HG03378 (cell line): ENCODE measurements at regions not wholly inside any gene's neighbourhood (a gene's known extent, or its start where the extent isn't known, plus 50 kb on each side); places are given as distances from the start of the nearest gene placed in this dataset.

Experiments used
- ATAC-seq: cut with Tn5 transposase; IDR thresholded peaks from one replicate; pipeline ENCODE4 v1.9.1; 2021; ENCODE audit warnings: mild to moderate bottlenecking, moderate library complexity; ENCODE audit not compliant: unreplicated experiment

DNA sequence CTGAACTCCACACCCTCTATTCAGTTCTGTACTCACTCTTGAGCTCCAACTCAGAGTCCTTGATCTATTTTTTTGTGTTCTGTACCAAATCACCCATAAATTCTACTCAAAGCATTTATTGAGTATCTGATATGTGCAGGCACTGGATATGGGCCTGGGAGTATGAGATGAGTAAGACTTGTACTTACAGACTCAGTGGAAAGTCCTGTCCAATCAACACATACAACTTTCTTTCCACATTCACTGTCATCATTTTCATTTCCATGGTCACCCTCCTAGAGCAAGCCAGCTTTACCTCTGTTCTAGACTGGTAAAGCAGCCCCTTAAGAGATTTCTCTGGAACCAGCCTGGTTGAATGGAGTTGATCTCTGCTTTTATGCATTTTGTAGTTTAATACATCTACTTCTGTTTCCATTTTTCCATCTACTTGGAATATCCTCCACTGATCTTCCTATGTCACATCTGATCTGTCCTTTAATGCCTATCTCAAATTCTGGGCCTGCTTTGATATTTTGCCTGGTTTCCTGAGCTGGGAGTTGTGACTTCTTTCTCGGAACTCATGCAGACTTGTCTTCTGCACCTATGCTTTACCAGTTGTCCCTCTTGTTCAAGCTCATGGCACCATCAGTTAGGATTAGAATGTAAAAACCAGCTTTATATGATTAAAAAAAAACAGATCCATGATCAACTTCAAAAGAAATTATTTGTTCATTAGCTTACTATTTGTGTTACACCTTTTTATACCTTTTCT lies 96.9 kb upstream of the GLS start:
- no peak for ATAC-seq

GRCh38 chr2:190785334-190785733 lies 95.3 kb upstream of the GLS start:
- no peak for ATAC-seq

DNA sequence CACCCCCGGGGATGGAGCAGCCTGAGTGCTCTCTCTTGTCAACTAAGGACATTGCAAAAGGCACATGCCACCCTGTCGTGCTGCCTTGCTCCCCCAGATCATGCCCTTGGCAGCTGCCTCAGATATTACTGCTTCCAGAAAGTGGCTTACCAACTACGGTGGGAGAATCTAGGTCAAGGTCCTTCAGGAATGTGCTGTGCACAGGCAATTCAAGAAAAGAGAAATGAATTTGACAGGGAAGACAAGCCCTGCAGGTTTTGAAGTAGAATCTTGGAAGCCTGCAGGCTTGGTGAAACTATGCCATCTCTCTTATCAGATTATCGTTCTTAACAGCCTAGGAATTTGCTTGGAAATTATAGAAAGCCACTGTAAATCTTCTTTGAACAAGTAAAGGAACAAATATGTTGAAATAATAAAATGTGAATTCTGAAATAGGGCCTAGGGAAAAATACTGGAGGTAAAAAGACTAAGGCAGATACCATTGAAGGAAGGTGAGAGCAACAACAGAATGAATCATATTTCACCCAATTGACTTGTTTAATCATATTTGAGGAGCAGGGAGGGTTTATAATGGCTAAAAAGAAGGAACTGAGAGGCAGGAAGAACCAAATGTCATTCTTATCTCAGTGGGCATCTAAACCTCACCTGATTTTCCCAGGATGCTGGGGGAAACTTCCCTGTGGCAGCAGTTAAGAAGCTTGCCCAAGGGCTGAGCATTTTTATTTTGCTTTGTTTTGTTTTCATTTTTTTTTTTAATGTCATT lies 94.0 kb upstream of the GLS start:
- ATAC-seq, result no peak

GRCh38 chr2:190787743-190788235 lies 92.8 kb upstream of the GLS start:
- ATAC-seq, result no peak

- ATAC-seq, result no peak
Observed at GRCh38 chr2:190789074-190790004, 91.3 kb upstream of the GLS start.

DNA sequence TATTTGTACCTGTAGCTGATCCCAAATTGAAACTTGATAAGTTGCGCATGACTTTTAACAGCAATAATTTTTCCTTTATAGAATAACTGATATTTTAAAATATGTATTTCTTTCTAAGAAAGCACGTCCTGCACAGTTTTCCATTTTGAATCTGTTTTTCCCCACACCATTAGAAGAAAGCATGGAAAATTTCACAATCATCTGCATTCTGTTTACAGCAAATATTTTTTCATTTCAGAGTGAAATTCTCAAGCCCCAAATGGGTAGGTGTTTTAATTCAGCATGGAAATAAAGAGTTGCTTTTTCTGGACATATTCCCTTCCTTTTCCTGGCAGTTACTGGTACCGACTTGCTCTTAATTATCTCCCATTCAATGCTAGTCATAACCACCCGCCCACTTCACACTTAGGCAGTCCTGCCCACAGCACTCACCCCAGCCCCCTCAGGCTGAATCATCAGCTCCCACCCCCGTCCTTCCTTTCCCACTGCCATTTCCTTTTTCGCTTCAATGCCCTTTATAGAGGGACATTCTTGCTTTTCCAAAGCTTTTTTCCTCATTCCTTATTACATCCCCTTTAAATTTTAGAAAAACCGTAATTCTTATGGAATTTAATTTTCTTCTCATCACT lies 89.2 kb upstream of the GLS start:
- ATAC-seq, result no peak

DNA sequence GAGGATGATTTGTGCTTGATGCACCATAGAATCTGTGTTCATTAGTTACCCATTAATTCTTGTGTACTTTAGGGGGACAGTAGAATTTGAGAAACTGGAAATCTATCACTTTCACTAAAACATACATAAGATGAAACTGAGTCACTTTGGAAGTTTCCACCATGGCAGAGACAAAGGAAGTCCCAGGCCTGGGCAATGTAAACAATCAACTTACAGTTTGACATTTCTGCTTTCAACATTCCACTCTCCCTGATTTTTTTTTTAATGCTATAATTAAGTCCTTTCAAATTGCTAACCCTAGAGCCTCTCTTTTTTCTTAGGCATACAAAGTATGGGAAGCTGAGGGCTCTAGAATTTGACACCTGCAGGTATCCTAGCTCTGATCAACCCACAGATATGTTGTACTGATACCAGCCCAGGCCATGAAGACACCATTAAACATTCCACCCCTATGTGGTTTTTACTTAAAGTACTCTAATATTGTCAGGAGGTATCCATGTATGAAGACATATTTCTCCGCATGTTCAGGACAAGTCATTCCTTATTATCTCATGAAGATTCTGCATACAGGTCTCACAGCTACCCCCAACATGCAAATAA lies 88.5 kb upstream of the GLS start:
- ATAC-seq, result no peak

- no peak for ATAC-seq
Observed at GRCh38 chr2:190792956-190793888, 87.4 kb upstream of the GLS start.

DNA sequence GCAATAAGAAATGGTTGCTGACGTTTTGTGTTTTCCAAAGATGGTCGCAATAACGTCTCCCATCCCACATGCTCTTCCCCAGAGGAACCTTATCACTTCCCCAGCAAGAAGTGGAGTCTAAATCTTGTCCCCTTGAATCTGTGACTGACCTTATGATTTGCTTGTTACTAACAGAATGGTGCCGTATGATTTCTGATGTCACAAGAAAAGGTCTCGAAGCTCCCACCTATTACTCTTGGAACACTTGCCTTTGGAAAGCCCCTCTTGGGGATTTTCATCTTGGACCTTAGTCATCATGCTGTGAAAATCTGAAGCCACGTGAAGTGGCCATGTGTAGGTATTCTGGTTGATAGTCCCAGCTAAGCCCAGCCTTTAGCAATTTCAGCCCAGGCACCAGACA lies 86.2 kb upstream of the GLS start:
- ATAC-seq, result no peak

DNA sequence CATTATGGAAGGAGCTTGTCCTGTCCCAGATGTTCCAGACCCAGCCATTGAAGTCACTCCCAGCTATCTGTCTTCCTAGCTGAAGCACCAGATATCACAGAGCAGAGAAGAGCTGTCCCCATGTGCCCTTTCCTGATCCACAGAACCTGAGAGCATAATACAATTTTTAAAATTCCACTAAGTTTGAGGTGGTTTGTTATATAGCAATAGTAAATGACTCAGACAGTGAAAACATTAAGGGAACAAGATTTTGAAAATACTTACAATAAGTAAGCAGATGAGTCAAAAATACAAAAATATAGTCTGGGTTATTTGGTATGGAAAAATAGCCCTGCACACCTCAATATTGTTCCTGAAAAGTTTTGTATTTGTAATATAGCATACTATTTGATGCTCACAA lies 85.8 kb upstream of the GLS start:
- ATAC-seq, result no peak

DNA sequence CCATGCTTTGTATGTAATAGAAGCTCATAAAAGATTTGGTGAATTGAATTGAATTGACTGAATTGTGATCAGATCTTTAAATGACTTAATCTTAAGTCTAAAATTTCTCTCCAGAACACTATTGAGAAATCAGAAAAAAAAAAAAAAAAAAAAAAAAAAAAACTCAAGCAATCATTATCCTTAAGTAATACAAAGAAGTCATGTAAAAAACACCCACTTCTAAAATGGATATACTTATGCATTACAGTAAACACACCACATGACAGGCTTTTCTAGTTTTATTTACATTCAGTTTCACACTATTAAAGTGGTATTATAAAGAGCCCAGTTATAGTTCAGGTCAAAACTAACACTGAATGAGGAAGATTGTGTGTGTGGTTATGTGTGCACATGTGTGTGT lies 84.9 kb upstream of the GLS start:
- no peak for ATAC-seq

DNA sequence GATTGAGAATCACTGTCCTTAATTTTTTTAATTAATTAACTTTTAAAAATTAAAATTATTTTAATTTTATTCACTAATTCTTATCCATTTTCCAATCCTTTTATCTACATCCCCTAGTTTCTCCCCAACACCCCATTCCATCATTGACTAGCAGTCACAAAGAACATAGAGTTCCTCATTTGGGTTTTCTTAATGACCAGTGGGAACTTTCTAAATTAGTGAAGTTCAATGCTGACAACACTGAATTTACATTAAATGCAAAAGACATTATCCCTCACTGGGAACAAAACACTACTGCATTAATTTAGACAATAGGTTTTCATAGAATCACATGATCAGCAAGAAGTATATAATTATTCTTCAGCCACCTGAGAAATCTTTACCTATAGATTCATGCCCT lies 80.6 kb upstream of the GLS start:
- no peak for ATAC-seq

GRCh38 chr2:190800528-190800927 lies 80.1 kb upstream of the GLS start:
- no peak for ATAC-seq

- no peak for ATAC-seq
Observed at GRCh38 chr2:190802129-190802528, 78.5 kb upstream of the GLS start.

- ATAC-seq, result no peak
Observed at GRCh38 chr2:190802626-190803209, 77.9 kb upstream of the GLS start.

- ATAC-seq, result no peak
Observed at GRCh38 chr2:190804182-190804795, 76.3 kb upstream of the GLS start.

GRCh38 chr2:190805126-190805525 lies 75.5 kb upstream of the GLS start:
- no peak for ATAC-seq

GRCh38 chr2:190805843-190806242 lies 74.8 kb upstream of the GLS start:
- ATAC-seq, result no peak

DNA sequence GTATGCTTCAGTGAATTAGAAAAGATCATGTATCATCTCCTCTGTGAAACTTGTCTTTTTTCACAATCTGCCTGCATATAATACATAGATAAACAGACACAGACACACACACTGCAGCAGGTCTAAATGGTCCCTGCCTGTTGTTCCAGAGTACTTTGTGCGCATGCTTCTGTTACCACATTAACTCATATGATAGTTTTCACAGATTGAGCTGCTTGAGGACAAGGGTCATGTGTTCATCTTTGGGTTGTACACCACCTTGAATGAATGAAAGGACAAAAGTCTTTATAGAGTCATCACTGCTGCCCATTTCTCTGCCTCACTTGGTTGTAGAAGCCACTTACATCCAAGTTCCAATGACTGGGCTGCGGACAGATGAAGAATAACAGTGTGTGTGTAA lies 72.7 kb upstream of the GLS start:
- ATAC-seq, result no peak
